ENCODE measurements at regions not wholly inside any gene's neighbourhood (a gene's known extent, or its start where the extent isn't known, plus 50 kb on each side); places are given as distances from the start of the nearest gene placed in this dataset.

DNA sequence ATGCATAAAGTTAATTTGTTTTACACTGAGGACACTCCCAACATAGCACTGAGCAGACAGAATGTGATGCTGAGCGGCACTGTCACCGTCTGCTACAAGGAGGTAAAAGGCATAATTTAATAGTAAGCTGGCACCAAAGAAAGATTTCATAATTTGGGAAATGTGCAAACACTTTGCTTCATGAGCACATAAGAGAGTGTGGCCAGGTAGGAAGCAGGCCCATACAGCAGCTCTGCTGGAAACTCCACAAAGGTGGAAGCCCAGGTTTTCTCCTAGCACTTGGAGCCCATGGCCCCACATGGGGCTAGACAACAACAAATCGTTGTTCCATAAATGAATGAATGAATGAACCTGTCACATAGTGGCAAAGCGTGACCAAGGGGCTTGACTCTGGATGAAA lies 68.5 kb upstream of the CACNA2D3 start:
- TF ChIP-seq POLR2AphosphoS5 (IDR thresholded peaks at IDR 0.05) (no peak), CTCF (IDR thresholded peaks at IDR 0.05) (no peak)

Measured in breast epithelium (tissue), 3 donors.